ENCODE measurements at regions not wholly inside any gene's neighbourhood (a gene's known extent, or its start where the extent isn't known, plus 50 kb on each side); places are given as distances from the start of the nearest gene placed in this dataset.

DNA sequence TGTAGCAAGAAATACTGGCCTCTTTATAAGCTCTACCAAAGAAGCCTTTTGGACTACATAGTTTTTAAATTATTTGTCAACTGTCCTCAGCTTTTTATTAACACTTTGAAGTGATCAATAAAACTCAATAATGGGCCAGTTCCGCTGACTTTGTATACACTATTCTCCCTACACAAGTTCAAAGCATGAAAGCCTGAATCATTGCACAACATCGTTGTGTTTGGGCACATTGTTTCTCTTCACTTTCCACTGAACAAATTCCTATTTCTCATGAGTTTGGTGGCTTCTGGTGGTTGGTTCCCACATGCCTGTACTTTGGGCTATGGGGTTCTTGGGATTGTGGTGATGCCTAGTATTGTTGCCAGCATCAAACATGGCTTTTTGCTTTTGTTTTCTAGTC lies 561.8 kb upstream of the LRRN3 start (continued):
- TF ChIP-seq FOXM1 (IDR thresholded peaks at IDR 0.05; ENCODE audit: low read depth, low read length) (no peak), CBFB (IDR thresholded peaks at IDR 0.05; ENCODE audit: low read depth) (no peak), ZSCAN29 (IDR thresholded peaks at IDR 0.05) (no peak)
- TF ChIP-seq, protein P1, sequence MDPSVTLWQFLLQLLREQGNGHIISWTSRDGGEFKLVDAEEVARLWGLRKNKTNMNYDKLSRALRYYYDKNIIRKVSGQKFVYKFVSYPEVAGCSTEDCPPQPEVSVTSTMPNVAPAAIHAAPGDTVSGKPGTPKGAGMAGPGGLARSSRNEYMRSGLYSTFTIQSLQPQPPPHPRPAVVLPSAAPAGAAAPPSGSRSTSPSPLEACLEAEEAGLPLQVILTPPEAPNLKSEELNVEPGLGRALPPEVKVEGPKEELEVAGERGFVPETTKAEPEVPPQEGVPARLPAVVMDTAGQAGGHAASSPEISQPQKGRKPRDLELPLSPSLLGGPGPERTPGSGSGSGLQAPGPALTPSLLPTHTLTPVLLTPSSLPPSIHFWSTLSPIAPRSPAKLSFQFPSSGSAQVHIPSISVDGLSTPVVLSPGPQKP (IDR thresholded peaks at IDR 0.05; ENCODE audit: low read depth, low read length), result no peak

DNA sequence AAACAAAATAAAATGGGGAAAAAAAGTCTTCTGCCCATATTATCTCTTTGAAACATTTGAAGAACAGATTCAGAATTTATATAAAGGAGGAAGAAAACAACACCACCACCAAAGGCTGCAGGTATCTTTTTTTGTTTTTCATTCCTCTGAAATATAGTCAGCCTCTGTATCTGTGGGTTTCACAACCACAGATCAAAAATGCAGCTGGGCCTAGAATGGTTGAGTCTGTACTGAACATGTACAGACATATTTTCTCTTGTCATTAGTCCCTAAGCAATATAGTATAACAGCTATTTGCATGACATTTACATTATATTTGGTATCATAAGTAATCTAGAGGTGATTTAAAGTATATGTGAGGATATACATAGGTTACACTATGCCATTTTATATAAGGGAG lies 559.7 kb upstream of the LRRN3 start:
- H3K79me2 ChIP-seq (ENCODE audit: control insufficient read depth, insufficient read depth, low read length), result no peaks in the 10 kb centered on the region
- H3K27ac ChIP-seq (ENCODE audit: control insufficient read depth, insufficient read depth), result no peak overlapping the region
- H3K9me3 ChIP-seq (replicated peaks; ENCODE audit: control insufficient read depth, insufficient read depth, low read length), result no peaks in the 10 kb centered on the region; the same call in 2 of the 3 replicates
- no peaks in the 10 kb centered on the region; a peak in 1 of 4 replicates for H3K27me3 ChIP-seq (replicated peaks in 1 of 2; ENCODE audit: control insufficient read depth in 2 of 2, insufficient read depth in 2 of 2, low read length in 1 of 2)
- ChIA-PET CTCF (no interaction called here), RAD21 (ENCODE audit: unreplicated experiment) (no interaction called here), SMC1A (ENCODE audit: uncharacterized antibody, unreplicated experiment) (no interaction called here), POLR2A (no interaction called here)
- H3K4me3 ChIP-seq, result no peak overlapping the region
- FAIRE-seq (no peak), ATAC-seq (peak; percentile 31; the same call in 2 of the 3 replicates), DNase-seq (ENCODE audit: low read depth, low spot score) (no peak)
- intact Hi-C loops (cut with micrococcal nuclease; ENCODE audit: unreplicated experiment) (no loop called here), in situ Hi-C loops (cut with MboI) (no loop called here)
- no peak overlapping the region for H3K4me2 ChIP-seq (ENCODE audit: control insufficient read depth, insufficient read depth)
- no peaks in the 10 kb centered on the region for H3K36me3 ChIP-seq (ENCODE audit: control insufficient read depth in 2 of 2, insufficient read depth in 2 of 2, low read length in 1 of 2)
- H4K20me1 ChIP-seq (ENCODE audit: control insufficient read depth, insufficient read depth), result no peaks in the 10 kb centered on the region
- H3K9ac ChIP-seq (ENCODE audit: control insufficient read depth, insufficient read depth, low read length), result no peak overlapping the region
- H3K4me1 ChIP-seq (ENCODE audit: control insufficient read depth, insufficient read depth, low read length), result no peaks in the 10 kb centered on the region
- H2AFZ ChIP-seq (ENCODE audit: control insufficient read depth, low read depth, low read length), result no peak overlapping the region
- BruUV-seq (replicated peaks), result no TSS peak
- TF ChIP-seq, protein P2, sequence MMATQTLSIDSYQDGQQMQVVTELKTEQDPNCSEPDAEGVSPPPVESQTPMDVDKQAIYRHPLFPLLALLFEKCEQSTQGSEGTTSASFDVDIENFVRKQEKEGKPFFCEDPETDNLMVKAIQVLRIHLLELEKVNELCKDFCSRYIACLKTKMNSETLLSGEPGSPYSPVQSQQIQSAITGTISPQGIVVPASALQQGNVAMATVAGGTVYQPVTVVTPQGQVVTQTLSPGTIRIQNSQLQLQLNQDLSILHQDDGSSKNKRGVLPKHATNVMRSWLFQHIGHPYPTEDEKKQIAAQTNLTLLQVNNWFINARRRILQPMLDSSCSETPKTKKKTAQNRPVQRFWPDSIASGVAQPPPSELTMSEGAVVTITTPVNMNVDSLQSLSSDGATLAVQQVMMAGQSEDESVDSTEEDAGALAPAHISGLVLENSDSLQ (IDR thresholded peaks at IDR 0.05), result no peak
- no peak for TF ChIP-seq MYB (IDR thresholded peaks at IDR 0.05; ENCODE audit: borderline replicate concordance, low read depth, low read length)
- no peak for TF ChIP-seq POLR2AphosphoS2 (IDR thresholded peaks at IDR 0.05; ENCODE audit: low read depth, low read length)
- TF ChIP-seq SIX5 (IDR thresholded peaks at IDR 0.05; ENCODE audit: low read depth, low read length, severe bottlenecking), result no peak
- no peak for TF ChIP-seq SMARCA5 (IDR thresholded peaks at IDR 0.05)
- no peak for TF ChIP-seq JUNB (IDR thresholded peaks at IDR 0.05)
- TF ChIP-seq EED (IDR thresholded peaks at IDR 0.05; ENCODE audit: low read depth), result no peak
- TF ChIP-seq GATAD2B (conservative IDR thresholded peaks at IDR 0.05; ENCODE audit: low read depth), result no peak
- no peak for TF ChIP-seq MYC (IDR thresholded peaks at IDR 0.05; ENCODE audit: insufficient read depth, insufficient read length, insufficient replicate concordance, low read length, severe bottlenecking)
- TF ChIP-seq FOXK2 (IDR thresholded peaks at IDR 0.05), result no peak
- no peak for TF ChIP-seq WRNIP1 (IDR thresholded peaks at IDR 0.05; ENCODE audit: borderline replicate concordance, low read depth, low read length)
- TF ChIP-seq CHD4 (IDR thresholded peaks at IDR 0.05), result no peak
- TF ChIP-seq, protein P3, sequence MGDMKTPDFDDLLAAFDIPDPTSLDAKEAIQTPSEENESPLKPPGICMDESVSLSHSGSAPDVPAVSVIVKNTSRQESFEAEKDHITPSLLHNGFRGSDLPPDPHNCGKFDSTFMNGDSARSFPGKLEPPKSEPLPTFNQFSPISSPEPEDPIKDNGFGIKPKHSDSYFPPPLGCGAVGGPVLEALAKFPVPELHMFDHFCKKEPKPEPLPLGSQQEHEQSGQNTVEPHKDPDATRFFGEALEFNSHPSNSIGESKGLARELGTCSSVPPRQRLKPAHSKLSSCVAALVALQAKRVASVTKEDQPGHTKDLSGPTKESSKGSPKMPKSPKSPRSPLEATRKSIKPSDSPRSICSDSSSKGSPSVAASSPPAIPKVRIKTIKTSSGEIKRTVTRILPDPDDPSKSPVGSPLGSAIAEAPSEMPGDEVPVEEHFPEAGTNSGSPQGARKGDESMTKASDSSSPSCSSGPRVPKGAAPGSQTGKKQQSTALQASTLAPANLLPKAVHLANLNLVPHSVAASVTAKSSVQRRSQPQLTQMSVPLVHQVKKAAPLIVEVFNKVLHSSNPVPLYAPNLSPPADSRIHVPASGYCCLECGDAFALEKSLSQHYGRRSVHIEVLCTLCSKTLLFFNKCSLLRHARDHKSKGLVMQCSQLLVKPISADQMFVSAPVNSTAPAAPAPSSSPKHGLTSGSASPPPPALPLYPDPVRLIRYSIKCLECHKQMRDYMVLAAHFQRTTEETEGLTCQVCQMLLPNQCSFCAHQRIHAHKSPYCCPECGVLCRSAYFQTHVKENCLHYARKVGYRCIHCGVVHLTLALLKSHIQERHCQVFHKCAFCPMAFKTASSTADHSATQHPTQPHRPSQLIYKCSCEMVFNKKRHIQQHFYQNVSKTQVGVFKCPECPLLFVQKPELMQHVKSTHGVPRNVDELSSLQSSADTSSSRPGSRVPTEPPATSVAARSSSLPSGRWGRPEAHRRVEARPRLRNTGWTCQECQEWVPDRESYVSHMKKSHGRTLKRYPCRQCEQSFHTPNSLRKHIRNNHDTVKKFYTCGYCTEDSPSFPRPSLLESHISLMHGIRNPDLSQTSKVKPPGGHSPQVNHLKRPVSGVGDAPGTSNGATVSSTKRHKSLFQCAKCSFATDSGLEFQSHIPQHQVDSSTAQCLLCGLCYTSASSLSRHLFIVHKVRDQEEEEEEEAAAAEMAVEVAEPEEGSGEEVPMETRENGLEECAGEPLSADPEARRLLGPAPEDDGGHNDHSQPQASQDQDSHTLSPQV (IDR thresholded peaks at IDR 0.05), result no peak
- no peak for TF ChIP-seq NFXL1 (IDR thresholded peaks at IDR 0.05; ENCODE audit: borderline replicate concordance)
- TF ChIP-seq ZNF622 (IDR thresholded peaks at IDR 0.05), result no peak
- no peak for TF ChIP-seq SMAD1 (IDR thresholded peaks at IDR 0.05; ENCODE audit: low read depth, partially characterized antibody)
